ENCODE measurements at regions not wholly inside any gene's neighbourhood (a gene's known extent, or its start where the extent isn't known, plus 50 kb on each side); places are given as distances from the start of the nearest gene placed in this dataset.
"Not testable (repeated sequence)": the region's sequence is repeated elsewhere in the genome, so short reads cannot be mapped to it uniquely, and the experiment has no call there.

GRCh38 chr10:117856426-117856825 is 190.3 kb downstream of the RAB11FIP2 start:
- H3K4me1 Mint-ChIP-seq; H3K36me3 Mint-ChIP-seq (ENCODE audit: low read depth); intact Hi-C loops (cut with micrococcal nuclease): not testable (repeated sequence)

GRCh38 chr10:117860135-117860534 is 186.6 kb downstream of the RAB11FIP2 start:
- no peak overlapping the region for H3K27ac Mint-ChIP-seq
- H3K9me3 Mint-ChIP-seq: no peaks in the 10 kb centered on the region
- DNase-seq: no peak
- no peaks in the 10 kb centered on the region for H3K36me3 Mint-ChIP-seq (ENCODE audit: low read depth)
- H3K4me3 Mint-ChIP-seq: no peak overlapping the region
- peaks cover 13% of the 10 kb centered on the region for H3K27me3 Mint-ChIP-seq
- intact Hi-C loops (cut with micrococcal nuclease): no loop called here
- H3K4me1 Mint-ChIP-seq: no peaks in the 10 kb centered on the region

More at GRCh38 chr10:117856426-117856825, 190.3 kb downstream of the RAB11FIP2 start:
- H3K27ac Mint-ChIP-seq, H3K9me3 Mint-ChIP-seq, H3K4me3 Mint-ChIP-seq, DNase-seq: not testable (repeated sequence)
- peaks cover 12% of the 10 kb centered on the region for H3K27me3 Mint-ChIP-seq

GRCh38 chr10:117860823-117861222 is 185.9 kb downstream of the RAB11FIP2 start:
- intact Hi-C loops (cut with micrococcal nuclease): no loop called here

GRCh38 chr10:117861329-117861728 is 185.4 kb downstream of the RAB11FIP2 start:
- intact Hi-C loops (cut with micrococcal nuclease): no loop called here
- Mint-ChIP-seq H3K4me3 (no peak overlapping the region), H3K36me3 (ENCODE audit: low read depth) (no peaks in the 10 kb centered on the region), H3K27ac (no peak overlapping the region), H3K4me1 (no peaks in the 10 kb centered on the region), H3K27me3 (peaks cover 13% of the 10 kb centered on the region), H3K9me3 (no peaks in the 10 kb centered on the region)
- DNase-seq: no peak

More at GRCh38 chr10:117860823-117861222, 185.9 kb downstream of the RAB11FIP2 start:
- no peak for DNase-seq
- H3K27ac Mint-ChIP-seq: no peak overlapping the region
- no peaks in the 10 kb centered on the region for H3K9me3 Mint-ChIP-seq
- H3K4me1 Mint-ChIP-seq: no peaks in the 10 kb centered on the region
- H3K4me3 Mint-ChIP-seq: no peak overlapping the region
- no peaks in the 10 kb centered on the region for H3K36me3 Mint-ChIP-seq (ENCODE audit: low read depth)
- peaks cover 13% of the 10 kb centered on the region for H3K27me3 Mint-ChIP-seq

- Mint-ChIP-seq H3K4me3 (no peak overlapping the region), H3K9me3 (no peaks in the 10 kb centered on the region), H3K27ac (no peak overlapping the region), H3K36me3 (ENCODE audit: low read depth) (no peaks in the 10 kb centered on the region), H3K4me1 (no peaks in the 10 kb centered on the region), H3K27me3 (peaks cover 6% of the 10 kb centered on the region)
- no peak for DNase-seq
- intact Hi-C loops (cut with micrococcal nuclease): no loop called here
Observed at GRCh38 chr10:117863771-117864170, 183.0 kb downstream of the RAB11FIP2 start.

GRCh38 chr10:117865945-117866344 is 180.8 kb downstream of the RAB11FIP2 start:
- H3K27ac Mint-ChIP-seq: no peak overlapping the region
- H3K9me3 Mint-ChIP-seq: no peaks in the 10 kb centered on the region
- no peak for DNase-seq
- no peaks in the 10 kb centered on the region for H3K4me1 Mint-ChIP-seq
- H3K4me3 Mint-ChIP-seq: no peak overlapping the region
- intact Hi-C loops (cut with micrococcal nuclease): no loop called here
- no peaks in the 10 kb centered on the region for H3K36me3 Mint-ChIP-seq (ENCODE audit: low read depth)
- H3K27me3 Mint-ChIP-seq: peaks cover 4% of the 10 kb centered on the region

- Mint-ChIP-seq H3K9me3 (no peaks in the 10 kb centered on the region), H3K27me3 (peaks cover 7% of the 10 kb centered on the region), H3K36me3 (ENCODE audit: low read depth) (no peaks in the 10 kb centered on the region), H3K4me1 (no peaks in the 10 kb centered on the region), H3K4me3 (no peak overlapping the region), H3K27ac (no peak overlapping the region)
- intact Hi-C loops (cut with micrococcal nuclease): no loop called here
- no peak for DNase-seq
Observed at GRCh38 chr10:117868151-117868550, 178.6 kb downstream of the RAB11FIP2 start.

GRCh38 chr10:117875793-117876192 is 170.9 kb downstream of the RAB11FIP2 start:
- Mint-ChIP-seq H3K4me1 (no peaks in the 10 kb centered on the region), H3K27ac (no peak overlapping the region), H3K27me3 (peaks cover 7% of the 10 kb centered on the region), H3K36me3 (ENCODE audit: low read depth) (no peaks in the 10 kb centered on the region), H3K4me3 (no peak overlapping the region), H3K9me3 (no peaks in the 10 kb centered on the region)
- intact Hi-C loops (cut with micrococcal nuclease): no loop called here
- DNase-seq: no peak

- H3K4me3 Mint-ChIP-seq: no peak overlapping the region
- no peaks in the 10 kb centered on the region for H3K4me1 Mint-ChIP-seq
- H3K27ac Mint-ChIP-seq: no peak overlapping the region
- intact Hi-C loops (cut with micrococcal nuclease): no loop called here
- peaks cover 7% of the 10 kb centered on the region for H3K27me3 Mint-ChIP-seq
- H3K9me3 Mint-ChIP-seq: no peaks in the 10 kb centered on the region
- no peaks in the 10 kb centered on the region for H3K36me3 Mint-ChIP-seq (ENCODE audit: low read depth)
- no peak for DNase-seq
Observed at GRCh38 chr10:117876210-117876609, 170.5 kb downstream of the RAB11FIP2 start.

GRCh38 chr10:117878626-117879025 is 168.1 kb downstream of the RAB11FIP2 start:
- Mint-ChIP-seq H3K27ac (no peak overlapping the region), H3K4me1 (no peaks in the 10 kb centered on the region), H3K9me3 (no peaks in the 10 kb centered on the region), H3K36me3 (ENCODE audit: low read depth) (no peaks in the 10 kb centered on the region), H3K27me3 (peaks cover 4% of the 10 kb centered on the region), H3K4me3 (no peak overlapping the region)
- intact Hi-C loops (cut with micrococcal nuclease): no loop called here
- no peak for DNase-seq

- intact Hi-C loops (cut with micrococcal nuclease): no loop called here
- Mint-ChIP-seq H3K36me3 (ENCODE audit: low read depth) (no peaks in the 10 kb centered on the region), H3K27ac (no peak overlapping the region), H3K27me3 (peaks cover 5% of the 10 kb centered on the region), H3K4me3 (no peak overlapping the region), H3K9me3 (no peaks in the 10 kb centered on the region), H3K4me1 (no peaks in the 10 kb centered on the region)
- DNase-seq: no peak
Observed at GRCh38 chr10:117884093-117884492, 162.6 kb downstream of the RAB11FIP2 start.

- H3K36me3 Mint-ChIP-seq (ENCODE audit: low read depth): no peaks in the 10 kb centered on the region
- DNase-seq: no peak
- H3K4me3 Mint-ChIP-seq: no peak overlapping the region
- peaks cover 3% of the 10 kb centered on the region for H3K27me3 Mint-ChIP-seq
- intact Hi-C loops (cut with micrococcal nuclease): no loop called here
- H3K27ac Mint-ChIP-seq: no peak overlapping the region
- no peaks in the 10 kb centered on the region for H3K9me3 Mint-ChIP-seq
- H3K4me1 Mint-ChIP-seq: no peaks in the 10 kb centered on the region
Observed at GRCh38 chr10:117884592-117884991, 162.1 kb downstream of the RAB11FIP2 start.

GRCh38 chr10:117885206-117885829 is 161.4 kb downstream of the RAB11FIP2 start:
- Mint-ChIP-seq H3K27ac (no peak overlapping the region), H3K9me3 (no peaks in the 10 kb centered on the region), H3K27me3 (peaks cover 3% of the 10 kb centered on the region), H3K4me3 (no peak overlapping the region), H3K36me3 (ENCODE audit: low read depth) (no peaks in the 10 kb centered on the region), H3K4me1 (no peaks in the 10 kb centered on the region)
- no peak for DNase-seq
- intact Hi-C loops (cut with micrococcal nuclease): no loop called here

- Mint-ChIP-seq H3K27me3 (peaks cover 3% of the 10 kb centered on the region), H3K27ac (no peak overlapping the region), H3K36me3 (ENCODE audit: low read depth) (no peaks in the 10 kb centered on the region), H3K9me3 (no peaks in the 10 kb centered on the region), H3K4me1 (no peaks in the 10 kb centered on the region), H3K4me3 (no peak overlapping the region)
- intact Hi-C loops (cut with micrococcal nuclease): no loop called here
- DNase-seq: no peak
Observed at GRCh38 chr10:117886766-117887165, 160.0 kb downstream of the RAB11FIP2 start.

- H3K4me1 Mint-ChIP-seq: peaks cover 6% of the 10 kb centered on the region
- H3K4me3 Mint-ChIP-seq: no peak overlapping the region
- H3K27ac Mint-ChIP-seq: no peak overlapping the region
- H3K27me3 Mint-ChIP-seq: peaks cover 3% of the 10 kb centered on the region
- H3K36me3 Mint-ChIP-seq (ENCODE audit: low read depth): no peaks in the 10 kb centered on the region
- H3K9me3 Mint-ChIP-seq: peaks cover 5% of the 10 kb centered on the region
- DNase-seq: no peak
- intact Hi-C loops (cut with micrococcal nuclease): no loop called here
Observed at GRCh38 chr10:117889664-117890063, 157.1 kb downstream of the RAB11FIP2 start.

Data from activated CD4-positive, alpha-beta T cell treated with anti-CD3 and anti-CD28 coated beads, Interleukin-2, amount 10 ng/mL, durations not matched to agents 24 days and 14 days (primary cell).